ENCODE measurements at regions not wholly inside any gene's neighbourhood (a gene's known extent, or its start where the extent isn't known, plus 50 kb on each side); places are given as distances from the start of the nearest gene placed in this dataset.

DNA sequence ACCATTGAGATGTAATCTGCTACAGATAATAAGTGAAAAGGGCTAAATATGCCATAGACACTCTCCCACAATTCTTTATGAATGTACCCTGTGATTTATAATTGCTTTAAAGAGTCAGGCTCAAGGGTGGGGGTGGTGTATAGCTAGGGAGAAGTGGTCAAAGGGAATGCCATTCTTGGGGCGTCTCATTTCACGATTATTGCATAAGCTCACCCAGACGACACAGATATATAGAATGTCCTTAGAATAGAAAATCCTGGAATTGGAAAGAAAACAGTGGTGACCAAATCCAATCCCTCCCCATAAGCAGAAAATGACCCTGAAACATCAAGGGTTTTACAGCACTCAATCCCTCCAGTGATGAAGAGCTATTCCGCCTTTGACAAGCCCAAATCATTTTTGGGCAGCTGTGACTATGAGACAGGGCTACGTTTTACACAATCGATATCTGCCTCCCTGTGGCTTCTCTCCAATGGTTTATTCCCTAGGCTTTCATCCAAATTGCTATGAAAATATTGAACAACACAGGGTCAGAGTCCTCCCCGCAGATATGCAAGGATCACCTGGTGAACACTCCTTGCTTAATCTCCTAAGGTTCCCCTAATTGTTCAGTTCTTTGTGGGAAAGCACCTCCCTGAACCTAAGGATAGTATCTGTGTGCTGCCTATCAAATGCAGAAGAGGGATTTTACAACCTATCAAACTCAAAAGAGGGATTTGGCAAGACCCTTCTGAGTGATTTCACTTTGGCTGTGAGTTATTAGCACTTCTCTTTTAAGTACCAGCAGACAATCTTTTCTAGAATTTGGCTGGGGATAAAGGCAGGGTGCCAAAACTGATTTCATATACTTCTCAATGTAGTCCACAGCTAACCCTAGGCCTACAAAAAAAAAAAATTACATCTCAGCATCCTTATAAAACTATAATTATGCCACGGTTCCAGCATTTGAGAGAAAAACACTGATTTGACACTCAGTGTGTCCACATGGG lies 144.9 kb upstream of the CDH6 start:
- no peak for DNase-seq (ENCODE audit: low read depth)

DNA sequence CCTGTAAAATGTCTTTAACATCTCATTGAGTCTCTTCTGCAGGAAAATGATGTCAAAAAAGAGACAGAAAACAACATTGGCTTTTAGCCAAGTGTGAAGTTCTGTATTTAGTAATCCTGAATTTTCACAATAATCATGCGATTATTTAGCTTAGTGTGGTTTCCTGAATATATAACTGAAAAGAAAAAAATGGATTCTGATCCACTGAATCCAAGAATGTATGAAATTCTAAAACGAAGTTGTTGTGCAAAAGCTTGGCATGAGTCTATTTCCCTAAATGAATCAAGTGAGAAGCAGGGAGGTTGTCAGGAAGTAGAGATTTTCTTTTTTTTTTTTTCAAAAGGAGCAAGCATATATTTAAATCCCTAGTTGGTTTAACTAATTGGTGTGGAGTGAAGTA lies 145.9 kb upstream of the CDH6 start:
- DNase-seq (ENCODE audit: low read depth), result no peak

DNA sequence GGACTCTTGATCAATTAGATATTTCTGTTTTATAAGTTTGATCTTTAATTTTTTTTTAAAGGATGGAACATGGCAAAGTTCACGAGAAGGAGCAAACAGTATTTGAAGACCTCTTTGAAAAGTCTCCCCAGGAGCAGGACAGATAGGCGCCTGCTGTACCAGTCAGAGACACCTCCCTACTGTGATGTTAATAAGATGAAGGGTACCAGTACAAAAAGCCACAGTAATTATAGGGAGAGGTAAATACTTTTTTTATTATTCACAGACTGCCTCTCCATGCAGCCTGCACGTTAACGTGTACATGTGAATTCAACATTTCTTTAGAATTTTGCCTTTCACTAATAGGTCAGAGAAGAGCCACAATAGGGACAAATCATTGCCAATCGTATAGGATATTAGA lies 146.5 kb upstream of the CDH6 start:
- no peak for DNase-seq (ENCODE audit: low read depth)

DNA sequence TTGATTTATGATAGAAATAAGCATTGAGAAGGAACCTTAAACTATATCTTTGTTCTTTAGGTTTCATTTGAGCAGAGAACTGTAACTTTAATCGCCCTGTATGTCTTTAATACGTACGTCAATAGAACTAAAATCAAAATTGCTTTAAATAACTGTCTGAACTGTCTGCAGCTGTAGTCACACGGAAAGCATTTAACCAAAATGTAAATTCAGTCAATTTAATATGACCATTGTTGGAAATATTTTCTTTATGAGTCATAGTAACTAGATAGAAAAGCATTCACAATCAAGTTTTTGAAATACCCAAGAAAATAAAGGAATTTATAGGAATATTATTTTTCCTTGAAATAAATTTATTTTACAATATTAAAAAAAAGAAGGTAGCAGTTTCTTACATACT lies 157.1 kb upstream of the CDH6 start:
- DNase-seq (ENCODE audit: low read depth), result no peak

DNA sequence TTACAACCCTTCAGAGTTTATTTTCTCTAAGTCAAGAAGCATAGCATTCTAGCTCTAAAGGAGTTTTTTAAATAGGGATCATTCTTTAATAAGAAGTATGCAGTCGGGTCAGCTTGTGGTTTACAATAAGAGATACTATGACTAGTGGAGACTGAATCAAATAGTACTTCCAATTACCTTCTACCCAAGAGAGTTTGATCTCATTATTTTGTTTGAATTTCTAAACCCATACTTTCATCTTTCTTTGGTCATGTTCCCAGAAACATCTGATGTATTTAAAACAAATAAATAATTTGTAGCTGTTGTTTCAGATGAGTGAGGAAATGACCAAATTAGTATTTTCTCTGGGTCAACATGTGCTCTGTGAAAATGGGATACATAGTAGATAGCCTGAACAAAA lies 160.2 kb upstream of the CDH6 start:
- no peak for DNase-seq (ENCODE audit: low read depth)

DNA sequence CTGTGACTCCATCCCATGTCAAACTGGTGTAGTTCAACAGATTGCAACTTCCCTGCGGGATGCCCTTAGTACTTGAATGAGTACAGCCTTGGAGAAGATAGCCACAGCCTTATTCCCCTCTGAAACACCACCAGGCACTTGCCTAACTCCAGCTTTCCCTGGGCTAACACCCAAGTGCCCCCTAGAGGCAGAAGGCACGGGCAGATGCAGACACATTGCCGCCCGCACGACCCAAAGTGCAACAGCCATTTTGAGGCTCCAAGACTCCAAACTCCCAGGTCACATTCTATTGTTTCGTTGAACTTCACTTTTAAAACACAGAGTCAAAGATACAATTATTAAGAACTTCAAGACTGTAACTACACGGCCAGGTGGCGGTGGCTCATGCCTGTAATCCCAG lies 163.6 kb upstream of the CDH6 start:
- no peak for DNase-seq (ENCODE audit: low read depth)

DNA sequence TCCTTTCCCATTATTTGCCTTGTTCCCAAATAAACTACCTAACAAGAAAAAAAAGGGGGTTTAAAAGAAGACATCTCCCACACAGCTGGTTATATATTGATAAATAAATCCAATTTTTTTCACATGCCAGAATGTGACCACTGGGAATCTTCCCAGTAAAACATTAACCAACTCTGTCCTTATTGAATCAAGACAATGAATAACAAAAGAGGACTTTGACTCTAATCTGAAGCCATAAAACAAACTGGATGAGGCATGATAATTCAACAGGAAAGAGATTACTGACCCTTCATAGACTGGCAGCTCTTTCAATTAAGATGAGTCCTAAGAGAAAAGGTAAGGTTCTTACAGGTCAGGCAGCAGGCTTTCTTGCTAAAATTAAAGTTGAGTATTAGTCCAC lies 165.8 kb upstream of the CDH6 start:
- no peak for DNase-seq (ENCODE audit: low read depth)

DNA sequence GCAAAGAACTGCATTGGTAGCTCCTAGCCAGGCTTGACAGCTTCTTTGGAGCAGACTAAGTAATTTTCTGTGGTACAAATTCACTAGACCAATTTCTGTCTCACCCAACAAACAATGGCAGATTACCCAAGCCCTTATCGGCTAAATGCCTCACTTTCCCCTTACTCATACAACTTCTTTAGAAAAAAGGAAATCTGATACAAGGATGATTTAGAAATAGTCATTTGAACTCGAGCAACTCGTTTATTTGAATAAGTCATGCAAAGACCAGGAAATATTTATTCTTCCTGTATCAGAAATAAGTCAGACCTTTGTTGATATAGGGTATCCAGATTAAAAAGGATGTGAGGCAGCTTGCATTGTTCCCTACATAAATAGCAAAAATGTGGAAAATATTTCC lies 170.4 kb upstream of the CDH6 start:
- DNase-seq (ENCODE audit: low read depth), result no peak

DNA sequence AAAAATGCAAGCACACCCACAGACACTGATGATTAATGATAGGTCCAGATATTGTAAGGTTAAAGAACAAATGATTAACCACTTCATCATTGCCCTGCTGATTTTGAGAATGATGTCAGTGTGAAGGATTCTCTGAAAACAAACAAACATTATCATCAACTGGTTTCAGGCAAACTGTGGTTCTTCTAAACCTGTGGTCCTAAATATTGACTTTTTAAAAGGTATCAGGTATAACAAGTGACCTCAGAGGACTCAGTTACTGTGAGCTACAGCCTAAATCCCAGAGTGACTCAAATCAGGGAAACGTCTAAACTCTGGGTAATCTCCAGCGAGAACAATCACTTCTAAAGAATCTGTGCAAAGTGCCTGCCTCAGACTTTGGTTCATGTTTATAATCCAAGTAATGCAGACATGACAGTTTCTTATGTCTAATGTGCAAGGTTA lies 172.3 kb upstream of the CDH6 start:
- DNase-seq (ENCODE audit: low read depth), result no peak

DNA sequence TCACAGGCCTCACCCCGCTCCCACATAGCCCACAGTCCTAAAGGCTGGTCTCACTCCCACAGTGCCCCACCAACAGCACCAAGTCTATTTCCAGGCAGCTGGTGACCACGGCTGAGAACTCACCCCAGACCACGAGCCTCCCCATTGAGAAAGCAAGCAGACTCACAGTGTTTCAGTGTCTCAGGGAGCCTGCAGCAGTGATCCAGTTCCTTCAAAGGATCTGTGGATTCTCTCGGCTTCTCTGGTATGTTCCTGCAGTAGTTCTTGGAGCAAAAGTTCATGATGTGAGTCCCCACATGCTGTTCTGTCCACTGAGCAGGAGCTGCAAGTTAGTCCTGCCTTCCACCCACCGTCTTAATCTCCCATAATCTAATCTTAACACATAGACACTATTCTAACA lies 185.3 kb upstream of the CDH6 start:
- DNase-seq (ENCODE audit: low read depth), result no peak

DNA sequence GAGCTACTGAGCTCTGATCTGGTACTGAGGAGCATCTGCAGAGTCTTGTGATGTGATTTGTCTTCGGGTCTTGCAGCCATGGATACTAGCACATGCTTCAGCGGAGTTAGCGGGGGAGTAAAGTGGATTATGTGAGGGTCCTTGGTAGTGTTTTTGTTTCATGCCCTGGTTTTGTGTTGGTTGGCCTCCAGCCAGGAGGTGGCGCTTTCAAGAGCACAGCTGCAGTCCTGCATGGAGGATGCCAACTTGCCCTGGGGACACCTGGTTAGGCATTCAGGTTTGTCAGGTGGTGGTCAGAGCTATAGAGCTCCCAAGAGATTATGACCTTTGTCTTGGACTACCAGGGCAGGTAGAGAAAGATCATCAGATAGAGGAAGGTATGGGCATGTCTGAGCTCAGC lies 185.8 kb upstream of the CDH6 start:
- DNase-seq (ENCODE audit: low read depth), result no peak

DNA sequence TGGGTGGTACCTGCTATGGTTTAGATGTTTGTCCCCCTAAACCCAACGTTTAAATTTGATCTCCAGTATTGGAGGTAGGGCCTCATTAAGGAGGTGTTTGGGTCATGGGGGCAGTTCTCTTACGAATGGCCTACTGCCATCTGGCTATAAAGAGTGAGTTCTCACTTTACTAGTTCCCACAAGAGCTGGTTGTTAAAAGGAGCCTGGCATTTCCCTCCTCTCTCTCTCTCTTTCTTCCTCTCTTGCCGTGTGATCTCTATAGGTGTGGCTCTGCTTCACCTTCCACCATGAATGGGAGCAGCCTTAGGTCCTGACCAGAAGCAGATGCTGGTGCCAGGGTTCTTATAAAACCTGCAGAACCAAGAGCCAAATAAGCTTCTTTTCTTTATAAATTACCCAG lies 193.2 kb upstream of the CDH6 start:
- no peak for DNase-seq (ENCODE audit: low read depth)

DNA sequence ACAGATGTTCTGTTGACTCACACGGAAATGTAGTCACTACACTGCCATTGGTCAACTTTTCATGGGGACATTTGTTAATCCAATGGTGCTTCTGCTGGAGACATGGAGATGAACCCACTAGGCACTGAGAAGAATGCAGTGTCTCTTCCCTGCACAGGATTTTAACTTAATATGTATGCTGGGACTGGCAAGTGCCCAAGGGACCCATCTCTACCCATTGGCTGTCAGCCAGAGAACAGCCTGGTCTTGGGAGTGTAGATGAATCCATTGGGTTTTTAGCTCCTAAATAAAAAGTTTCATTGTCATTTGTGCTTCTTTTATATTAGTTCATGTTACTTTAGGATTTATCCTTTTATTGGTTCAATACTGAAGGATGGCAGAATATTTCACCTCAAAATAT lies 195.8 kb upstream of the CDH6 start:
- DNase-seq (ENCODE audit: low read depth), result no peak

DNA sequence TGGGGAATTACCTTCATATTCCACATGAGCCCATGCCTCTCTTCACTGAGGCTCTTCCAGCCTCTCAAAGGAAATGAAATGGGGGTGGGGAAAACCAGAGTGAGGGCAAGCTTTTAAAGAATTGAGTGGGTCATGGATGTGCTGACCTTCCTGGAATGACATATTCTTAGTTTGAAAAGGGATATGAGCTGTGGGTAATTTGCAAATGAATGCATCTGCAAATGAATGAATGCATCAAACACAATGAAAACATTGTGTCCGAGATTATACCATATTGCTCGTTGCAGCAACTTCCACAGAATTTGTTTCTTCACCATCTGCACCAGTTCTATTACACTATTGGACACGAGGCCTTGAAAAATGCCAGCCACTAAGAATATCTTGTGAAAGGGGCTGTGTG lies 198.6 kb upstream of the CDH6 start:
- no peak for DNase-seq (ENCODE audit: low read depth)

DNA sequence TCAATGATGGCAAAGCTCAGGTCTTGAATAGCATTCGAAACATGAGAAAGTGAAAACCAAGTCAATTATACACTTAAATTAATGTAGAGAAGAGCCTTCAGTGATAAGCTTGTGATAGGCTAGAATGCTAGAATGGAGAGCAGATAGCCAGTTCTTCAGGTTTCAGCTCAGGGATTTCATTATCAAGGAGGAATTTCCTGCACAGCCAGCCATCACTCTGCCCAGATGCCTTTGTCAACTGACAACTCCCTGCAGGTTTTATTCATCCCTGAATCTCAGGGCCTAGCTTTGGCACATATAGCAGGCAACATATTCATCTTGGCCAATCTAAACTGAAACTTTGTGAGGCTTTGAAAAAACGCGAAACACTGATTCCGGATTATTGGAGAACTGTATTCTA lies 199.3 kb upstream of the CDH6 start:
- DNase-seq (ENCODE audit: low read depth), result no peak

DNA sequence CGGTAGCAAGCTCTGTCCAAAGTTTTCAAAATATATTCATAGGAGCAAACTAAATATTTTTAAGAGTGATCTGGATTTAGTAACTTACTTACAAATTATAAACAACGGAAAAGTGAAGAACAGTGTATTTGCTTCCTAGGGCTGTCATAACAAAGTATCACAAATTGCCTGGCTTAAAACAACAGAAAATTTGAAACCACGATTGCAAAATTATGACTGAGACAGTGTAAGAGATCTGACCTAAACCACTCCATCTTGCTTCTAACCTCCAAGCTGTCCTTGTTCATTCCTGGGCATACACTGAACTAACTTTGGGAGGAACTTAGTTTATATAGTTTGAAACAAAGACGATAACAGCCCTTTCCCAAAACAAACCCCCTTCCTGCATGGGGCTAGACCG lies 202.0 kb upstream of the CDH6 start:
- DNase-seq (ENCODE audit: low read depth), result no peak

DNA sequence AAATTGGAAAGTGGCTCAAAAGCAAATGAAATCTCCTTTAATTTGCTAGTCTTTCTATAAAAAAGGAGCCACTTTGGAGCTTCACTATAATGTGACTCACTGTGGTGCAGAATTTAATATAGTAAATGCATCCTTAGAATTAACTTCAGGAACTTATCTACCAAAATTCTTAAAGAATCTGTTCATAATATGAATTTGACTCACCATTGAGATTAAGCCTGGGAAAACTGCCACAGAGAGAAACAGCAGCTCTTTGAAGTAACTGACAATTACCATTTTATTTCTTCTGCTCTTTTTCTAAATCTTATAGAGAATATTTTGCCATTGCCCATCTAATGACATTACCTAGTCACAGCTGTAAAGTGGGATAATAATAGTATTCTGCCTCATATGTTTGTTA lies 211.9 kb upstream of the CDH6 start:
- no peak for DNase-seq (ENCODE audit: low read depth)

DNA sequence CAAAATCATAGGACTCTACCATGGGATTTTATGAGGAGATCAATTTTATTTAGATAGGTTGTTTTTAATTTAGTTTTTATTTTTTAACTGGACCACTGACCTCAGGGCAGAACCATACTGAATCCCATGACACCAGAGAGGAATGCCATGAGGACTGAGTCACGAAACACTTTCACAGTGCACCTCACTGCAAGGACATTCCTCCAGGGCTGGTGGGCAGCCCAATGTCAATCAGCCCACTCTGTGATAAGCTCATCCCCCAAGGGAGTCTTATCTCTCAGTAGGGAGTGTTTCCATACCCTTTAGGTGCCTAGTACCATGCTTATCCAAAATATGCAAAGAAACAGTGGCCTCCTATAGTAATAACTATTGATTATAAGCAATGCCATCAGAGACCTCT lies 224.5 kb upstream of the CDH6 start:
- DNase-seq (ENCODE audit: low read depth), result no peak

DNA sequence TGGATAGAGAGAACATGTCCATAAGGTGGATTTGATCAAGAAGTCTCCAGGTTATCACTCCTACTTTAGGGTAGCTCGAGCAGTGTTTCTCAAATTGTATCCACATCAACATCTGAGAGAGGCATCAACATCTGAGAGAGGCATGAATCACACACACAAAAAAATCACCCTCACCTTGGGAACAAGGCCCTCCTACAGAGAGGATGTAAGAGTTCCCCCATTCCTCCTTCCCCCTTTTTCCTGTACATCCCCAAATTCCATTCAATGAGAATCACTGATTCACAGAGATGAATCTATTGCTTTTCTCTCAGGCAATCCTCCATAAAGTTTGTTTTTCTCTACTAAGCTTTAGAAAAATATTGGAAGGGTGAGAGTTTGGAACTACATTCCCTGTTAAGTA lies 233.4 kb upstream of the CDH6 start:
- no peak for DNase-seq (ENCODE audit: low read depth)

DNA sequence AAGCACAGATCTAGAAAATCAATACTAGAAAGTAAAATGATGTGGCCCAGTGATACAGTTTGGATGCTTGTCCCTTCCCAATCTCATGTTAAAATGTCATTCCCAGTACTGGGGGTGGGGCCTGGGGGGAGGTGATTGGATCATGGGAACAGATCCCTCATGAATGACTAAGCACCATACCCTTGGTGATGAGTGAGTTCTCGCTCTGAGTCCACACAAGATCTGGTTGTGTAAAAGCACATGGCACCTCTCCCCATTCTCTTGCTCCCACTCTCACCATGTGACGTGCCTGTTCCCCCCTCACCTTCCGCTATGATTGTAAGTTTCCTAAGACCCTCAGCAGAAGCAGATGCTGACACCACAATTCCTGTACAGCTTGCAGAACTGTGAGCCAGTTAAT lies 234.2 kb upstream of the CDH6 start:
- no peak for DNase-seq (ENCODE audit: low read depth)

DNA sequence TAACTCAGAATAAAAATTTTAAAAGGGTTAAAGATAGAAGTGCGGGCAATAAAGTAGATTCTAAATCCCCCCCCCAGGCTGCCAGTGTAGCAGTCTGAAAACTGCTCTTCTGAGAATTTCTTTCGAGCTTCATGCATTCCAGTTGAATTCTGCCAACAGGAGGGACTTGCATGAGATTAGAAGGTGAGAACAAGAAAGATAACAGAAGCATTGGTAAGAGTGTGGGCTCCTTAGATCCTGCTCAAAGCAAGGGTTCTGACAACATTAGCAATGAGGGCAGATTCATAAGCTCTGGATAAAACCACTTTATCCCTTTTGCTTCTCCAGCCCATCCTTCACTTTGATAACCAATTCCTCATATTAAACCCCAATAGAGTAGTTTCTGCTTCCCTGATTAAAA lies 235.9 kb upstream of the CDH6 start:
- no peak for DNase-seq (ENCODE audit: low read depth)

DNA sequence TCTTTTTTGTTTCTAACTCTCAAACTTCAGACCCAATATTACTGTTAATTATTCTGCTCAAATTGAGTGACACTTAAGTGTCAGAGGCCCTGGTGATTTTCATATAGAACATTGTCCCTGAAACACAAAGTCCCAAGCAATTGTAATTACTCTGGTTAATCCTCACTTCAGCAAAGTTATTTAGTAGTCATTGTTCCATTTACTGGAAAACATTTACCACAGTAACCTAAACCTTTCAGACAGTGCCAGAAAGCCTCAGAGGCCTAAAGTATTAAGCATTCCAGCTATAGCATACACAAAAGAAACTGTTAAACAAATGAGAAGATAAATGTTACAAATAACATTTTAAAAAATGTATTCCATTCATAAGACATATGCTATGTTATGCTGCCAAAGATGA lies 237.2 kb upstream of the CDH6 start:
- no peak for DNase-seq (ENCODE audit: low read depth)

DNA sequence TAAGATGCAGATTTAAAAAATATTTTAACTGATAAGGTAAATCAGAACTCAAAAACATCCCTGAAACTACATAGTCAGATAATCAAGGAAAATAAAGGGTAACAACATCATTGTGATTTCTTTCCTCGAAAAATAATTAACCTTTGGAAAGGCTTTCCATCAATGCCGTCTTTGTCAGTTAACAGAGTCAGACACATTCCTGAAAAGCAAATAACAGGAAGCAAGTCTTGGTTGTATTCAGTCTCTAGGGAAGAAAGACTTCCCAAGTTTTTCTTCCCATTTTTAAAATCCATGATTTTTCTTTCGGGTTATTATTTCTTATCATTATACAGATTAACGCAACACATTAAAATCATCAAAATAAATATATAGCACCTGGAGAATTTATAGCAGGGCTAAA lies 256.4 kb upstream of the CDH6 start:
- no peak for DNase-seq (ENCODE audit: low read depth)

DNA sequence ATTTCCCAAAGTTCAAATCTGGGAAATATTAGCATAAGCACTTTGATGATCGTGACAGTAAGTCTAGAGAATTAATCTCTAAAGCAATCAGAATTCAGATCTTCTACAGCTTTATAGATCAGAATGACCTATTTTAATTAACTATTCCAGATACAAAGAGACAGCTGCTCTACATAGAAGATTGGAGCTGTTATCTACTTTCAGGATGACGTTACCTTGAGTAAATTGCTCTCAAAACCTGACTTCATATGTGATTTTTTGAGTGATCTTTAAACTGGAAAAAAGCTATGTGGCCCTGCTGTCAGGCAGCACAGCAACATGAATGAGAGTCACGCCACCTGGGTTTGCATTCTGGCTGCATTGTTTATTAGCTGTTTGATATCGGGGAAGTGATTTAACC lies 259.9 kb upstream of the CDH6 start:
- no peak for DNase-seq (ENCODE audit: low read depth)

Data from GM04503 (cell line).